GM06990 (cell line): ENCODE measurements at regions not wholly inside any gene's neighbourhood (a gene's known extent, or its start where the extent isn't known, plus 50 kb on each side); places are given as distances from the start of the nearest gene placed in this dataset.

ENCODE experiments used
- DNase-seq: peaks from one replicate; pipeline ENCODE4 v3.0.0-alpha.2; 2011; ENCODE audit not compliant: insufficient read length; ENCODE audit errors: extremely low read depth
- H3K27me3 ChIP-seq: replicated peaks from 2 replicates; pipeline ENCODE4 v1.6.0; 2011; ENCODE audit warnings: low read length; ENCODE audit not compliant: control insufficient read depth, insufficient read depth
- H3K36me3 ChIP-seq: 2 replicates; pipeline ENCODE4 v1.5.1; 2011; ENCODE audit warnings: low read length; ENCODE audit not compliant: control insufficient read depth, insufficient read depth
- H3K4me3 ChIP-seq: replicated peaks from 2 replicates; pipeline ENCODE4 v1.5.1; 2011; ENCODE audit warnings: low read depth, mild to moderate bottlenecking, control low read depth, low read length
- CTCF ChIP-seq: IDR thresholded peaks from 2 replicates; pipeline ENCODE4 v1.5.1; 2011; ENCODE audit warnings: low read length, control low read depth, mild to moderate bottlenecking, inconsistent platforms; ENCODE audit not compliant: insufficient read depth, poor library complexity, severe bottlenecking

GRCh38 chr2:78070693-78071092 lies 548.5 kb upstream of the LRRTM4 start:
- H3K4me3 ChIP-seq, result no peak overlapping the region
- DNase-seq, result no peak
- no peak for TF ChIP-seq CTCF
- no peaks in the 10 kb centered on the region for H3K36me3 ChIP-seq
- H3K27me3 ChIP-seq, result no peaks in the 10 kb centered on the region

- TF ChIP-seq CTCF, result no peak
- no peaks in the 10 kb centered on the region for H3K36me3 ChIP-seq
- no peak for DNase-seq
- no peak overlapping the region for H3K4me3 ChIP-seq
- H3K27me3 ChIP-seq, result no peaks in the 10 kb centered on the region
These were observed 555.5 kb upstream of the LRRTM4 start for GRCh38 chr2:78077633-78078032.

- no peaks in the 10 kb centered on the region for H3K27me3 ChIP-seq
- no peak for DNase-seq
- no peak for TF ChIP-seq CTCF
- no peak overlapping the region for H3K4me3 ChIP-seq
- H3K36me3 ChIP-seq, result no peaks in the 10 kb centered on the region
These were observed 560.4 kb upstream of the LRRTM4 start for GRCh38 chr2:78082555-78082954.

GRCh38 chr2:78093436-78093835 lies 571.3 kb upstream of the LRRTM4 start:
- Histone ChIP-seq H3K27me3 (no peaks in the 10 kb centered on the region), H3K36me3 (no peaks in the 10 kb centered on the region), H3K4me3 (no peak overlapping the region)
- DNase-seq, result no peak
- TF ChIP-seq CTCF, result no peak

- Histone ChIP-seq H3K27me3 (no peaks in the 10 kb centered on the region), H3K36me3 (no peaks in the 10 kb centered on the region), H3K4me3 (no peak overlapping the region)
- TF ChIP-seq CTCF, result no peak
- no peak for DNase-seq
These were observed 587.1 kb upstream of the LRRTM4 start for GRCh38 chr2:78109272-78109671.

- no peak for DNase-seq
- no peak for TF ChIP-seq CTCF
- Histone ChIP-seq H3K36me3 (no peaks in the 10 kb centered on the region), H3K4me3 (no peak overlapping the region), H3K27me3 (no peaks in the 10 kb centered on the region)
These were observed 593.1 kb upstream of the LRRTM4 start for GRCh38 chr2:78115291-78115690.
